GM23338 (cell line): ENCODE measurements at regions not wholly inside any gene's neighbourhood (a gene's known extent, or its start where the extent isn't known, plus 50 kb on each side); places are given as distances from the start of the nearest gene placed in this dataset.

Source experiments
- ATAC-seq: fragments of 200-7000 bp; cut with Tn5 transposase; 3 replicates; pipeline ENCODE4 v1.9.1; 2020
- DNase-seq: peaks from one replicate; pipeline ENCODE4 v3.0.0-alpha.2; 2015; ENCODE audit warnings: low spot score
- H2AFZ ChIP-seq: fragments of 200-600 bp; sonication (generic); 2 replicates; pipeline ENCODE4 v1.8.0; 2016; ENCODE audit warnings: antibody characterized with exemption, mild to moderate bottlenecking, moderate library complexity
- H3F3A ChIP-seq: fragments of 200-600 bp; sonication (generic); replicated peaks from 2 replicates; pipeline ENCODE4 v1.8.0; 2017; ENCODE audit warnings: antibody characterized with exemption, mixed run types, low read depth
- H3K27ac ChIP-seq: fragments of 200-600 bp; sonication (generic); 2 replicates; pipeline ENCODE4 v1.6.1; 2016; ENCODE audit warnings: low read depth
- H3K27me3 ChIP-seq: fragments of 200-600 bp; sonication (generic); 2 replicates; pipeline ENCODE4 v1.8.0; 2016; ENCODE audit warnings: mild to moderate bottlenecking, mixed run types, moderate library complexity; ENCODE audit not compliant: insufficient read depth
- H3K36me3 ChIP-seq: fragments of 200-600 bp; sonication (generic); 2 replicates; pipeline ENCODE4 v1.8.0; 2016; ENCODE audit warnings: mild to moderate bottlenecking; ENCODE audit not compliant: insufficient read depth
- H3K4me1 ChIP-seq: fragments of 200-600 bp; sonication (generic); 2 replicates; pipeline ENCODE4 v1.8.0; 2016; ENCODE audit warnings: mild to moderate bottlenecking, moderate library complexity; ENCODE audit not compliant: insufficient read depth
- H3K4me2 ChIP-seq: fragments of 200-600 bp; sonication (generic); 2 replicates; pipeline ENCODE4 v1.7.1; 2017; ENCODE audit warnings: mixed run types
- H3K4me3 ChIP-seq: fragments of 200-600 bp; sonication (generic); 2 replicates; pipeline ENCODE4 v1.6.1; 2016; ENCODE audit warnings: mixed run types
- H3K79me2 ChIP-seq: fragments of 200-600 bp; sonication (generic); replicated peaks from 2 replicates; pipeline ENCODE4 v1.8.0; 2017; ENCODE audit warnings: mild to moderate bottlenecking; ENCODE audit not compliant: insufficient read depth
- H3K9me2 ChIP-seq: fragments of 200-600 bp; sonication (generic); 2 replicates; pipeline ENCODE4 v1.8.0; 2017; ENCODE audit not compliant: insufficient read depth
- H4K20me1 ChIP-seq: fragments of 200-600 bp; sonication (generic); replicated peaks from 2 replicates; pipeline ENCODE4 v1.8.0; 2017; ENCODE audit warnings: mild to moderate bottlenecking; ENCODE audit not compliant: insufficient read depth
- H3K27ac Mint-ChIP-seq: 2 replicates; pipeline ENCODE4 v1.8.0; 2020; ENCODE audit warnings: inconsistent platforms, mild to moderate bottlenecking, moderate library complexity, mixed read lengths
- H3K27me3 Mint-ChIP-seq: 3 replicates; pipeline ENCODE4 v1.8.0; 2022; ENCODE audit warnings: low read depth, mild to moderate bottlenecking, moderate library complexity, mixed read lengths, inconsistent platforms; ENCODE audit not compliant: insufficient read depth, poor library complexity
- H3K36me3 Mint-ChIP-seq: 3 replicates; pipeline ENCODE4 v1.8.0; 2021; ENCODE audit warnings: low read depth, mild to moderate bottlenecking, inconsistent platforms, moderate library complexity, mixed read lengths
- H3K4me1 Mint-ChIP-seq: 3 replicates; pipeline ENCODE4 v1.8.0; 2020; ENCODE audit warnings: mild to moderate bottlenecking, inconsistent platforms, mixed read lengths
- H3K4me3 Mint-ChIP-seq: 3 replicates; pipeline ENCODE4 v1.8.0; 2021; ENCODE audit warnings: moderate library complexity, mild to moderate bottlenecking, inconsistent platforms, mixed read lengths
- H3K9me3 Mint-ChIP-seq: 3 replicates; pipeline ENCODE4 v1.8.0; 2020; ENCODE audit warnings: moderate library complexity, mild to moderate bottlenecking, inconsistent platforms, mixed read lengths
- CREB1 ChIP-seq: fragments of 250-450 bp; sonication (Bioruptor Pico); IDR thresholded peaks from 2 replicates; pipeline ENCODE4 v1.5.0; 2020; ENCODE audit warnings: low read depth, mild to moderate bottlenecking, moderate library complexity
- CTCF ChIP-seq, 2 experiments: fragments of 200-600 bp in 1 of 2; sonication (generic) in 1 of 2; conservative IDR thresholded peaks; 2 replicates each; pipeline versions ENCODE4 v1.5.1 to v1.6.1; 2016 to 2017; ENCODE audit warnings: antibody characterized with exemption in 2 of 2, low read depth in 2 of 2, mild to moderate bottlenecking in 2 of 2, moderate library complexity in 1 of 2
- ETS1 ChIP-seq: IDR thresholded peaks from 2 replicates; pipeline ENCODE4 v1.6.1; 2016; ENCODE audit warnings: antibody characterized with exemption
- EZH2phosphoT487 ChIP-seq: fragments of 200-600 bp; sonication (generic); IDR thresholded peaks from one replicate; pipeline ENCODE4 v1.8.1; 2018; ENCODE audit warnings: antibody characterized with exemption; ENCODE audit not compliant: unreplicated experiment
- JUNB ChIP-seq: IDR thresholded peaks from one replicate; pipeline ENCODE4 v1.6.1; 2016; ENCODE audit warnings: antibody characterized with exemption; ENCODE audit not compliant: unreplicated experiment
- NANOG ChIP-seq: IDR thresholded peaks from 2 replicates; pipeline ENCODE4 v1.6.1; 2016; ENCODE audit warnings: antibody characterized with exemption, borderline replicate concordance
- STAT1 ChIP-seq: IDR thresholded peaks from one replicate; pipeline ENCODE4 v1.6.1; 2016; ENCODE audit warnings: antibody characterized with exemption; ENCODE audit not compliant: unreplicated experiment
- ZNF114 ChIP-seq: fragments of 250-450 bp; sonication (Bioruptor Pico); IDR thresholded peaks from 2 replicates; pipeline ENCODE4 v1.5.0; 2020; ENCODE audit warnings: mild to moderate bottlenecking, moderate library complexity
- ZNF331 ChIP-seq: fragments of 250-450 bp; sonication (Bioruptor Pico); IDR thresholded peaks from 2 replicates; pipeline ENCODE4 v1.5.0; 2020; ENCODE audit warnings: low read depth, mild to moderate bottlenecking, moderate library complexity
- ZNF462 ChIP-seq: fragments of 250-450 bp; sonication (Bioruptor Pico); IDR thresholded peaks from 2 replicates; pipeline ENCODE4 v1.5.0; 2020; ENCODE audit warnings: mild to moderate bottlenecking, moderate library complexity

- TF ChIP-seq CTCF (conservative IDR thresholded peaks at IDR 0.05; ENCODE audit: low read depth in 2 of 2) = no peak
- TF ChIP-seq STAT1 = no peak
- no peak for TF ChIP-seq CREB1 (CRISPR knock-in tag)
Measured at GRCh38 chr13:47188802-47189201, 291.9 kb upstream of the HTR2A start (continued).

GRCh38 chr13:47186471-47186870 is 289.6 kb upstream of the HTR2A start:
- Histone ChIP-seq H3K9me2 (0 out of 2 replicates have a peak, but pooled peaks cover 6% of the 10 kb centered on the region), H3K79me2 (no peaks in the 10 kb centered on the region), H3K4me3 (no peak overlapping the region), H3K27me3 (no peaks in the 10 kb centered on the region), H3K36me3 (no peaks in the 10 kb centered on the region), H3K4me1 (no peaks in the 10 kb centered on the region), H4K20me1 (no peaks in the 10 kb centered on the region), H3K27ac (no peak overlapping the region), H2AFZ (no peak overlapping the region), H3K4me2 (no peak overlapping the region), H3F3A (no peaks in the 10 kb centered on the region)
- TF ChIP-seq ZNF114 (CRISPR knock-in tag) (no peak), JUNB (no peak), ZNF462 (no peak), CTCF (conservative IDR thresholded peaks at IDR 0.05; ENCODE audit: low read depth in 2 of 2) (no peak), NANOG (no peak), ZNF331 (CRISPR knock-in tag) (no peak), STAT1 (no peak), CREB1 (CRISPR knock-in tag) (no peak), ETS1 (no peak), EZH2phosphoT487 (no peak)
- Mint-ChIP-seq H3K27me3 (no peaks in the 10 kb centered on the region), H3K4me3 (no peak overlapping the region), H3K9me3 (no peaks in the 10 kb centered on the region), H3K27ac (no peak overlapping the region), H3K4me1 (no peaks in the 10 kb centered on the region), H3K36me3 (no peaks in the 10 kb centered on the region)
- DNase-seq = no peak
- no peak for ATAC-seq
